NOMO-1 treated with dmso at 0.1 percent for 144 hours (cell line): ENCODE measurements at regions not wholly inside any gene's neighbourhood (a gene's known extent, or its start where the extent isn't known, plus 50 kb on each side); places are given as distances from the start of the nearest gene placed in this dataset.
A peak's percentile ranks its signal among the peaks of the same experiment; 100 is the strongest.

Source experiments
- DNase-seq: peaks from one replicate; lab custom pipeline; 2025; ENCODE audit not compliant: unreplicated experiment; lab: John Stamatoyannopoulos, UW

GRCh38 chr4:24172406-24172805 is 282.6 kb upstream of the PPARGC1A start:
- DNase-seq = no peak

GRCh38 chr4:24169956-24170355 is 280.1 kb upstream of the PPARGC1A start:
- no peak for DNase-seq

DNA sequence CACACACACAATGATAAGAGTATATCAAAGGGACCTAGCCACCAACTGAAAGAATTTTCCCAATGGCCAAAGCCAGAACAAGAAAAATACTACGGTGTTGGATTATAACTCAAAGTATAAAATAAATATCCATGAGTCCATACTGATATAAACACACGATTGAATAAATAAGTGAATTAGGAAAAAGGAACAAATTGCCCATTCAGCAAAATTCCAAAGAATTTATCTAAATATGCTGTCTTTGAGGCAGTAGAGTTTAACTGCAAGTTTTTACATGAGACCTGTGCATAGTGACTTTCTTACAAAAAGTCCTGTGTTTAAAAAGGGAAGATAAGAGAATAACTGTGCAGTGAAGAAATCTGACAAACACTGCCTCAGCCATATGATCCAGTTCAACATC is 278.8 kb upstream of the PPARGC1A start:
- DNase-seq = no peak

GRCh38 chr4:24166501-24166900 is 276.7 kb upstream of the PPARGC1A start:
- no peak for DNase-seq

GRCh38 chr4:24164797-24165196 is 274.9 kb upstream of the PPARGC1A start:
- DNase-seq = no peak

DNA sequence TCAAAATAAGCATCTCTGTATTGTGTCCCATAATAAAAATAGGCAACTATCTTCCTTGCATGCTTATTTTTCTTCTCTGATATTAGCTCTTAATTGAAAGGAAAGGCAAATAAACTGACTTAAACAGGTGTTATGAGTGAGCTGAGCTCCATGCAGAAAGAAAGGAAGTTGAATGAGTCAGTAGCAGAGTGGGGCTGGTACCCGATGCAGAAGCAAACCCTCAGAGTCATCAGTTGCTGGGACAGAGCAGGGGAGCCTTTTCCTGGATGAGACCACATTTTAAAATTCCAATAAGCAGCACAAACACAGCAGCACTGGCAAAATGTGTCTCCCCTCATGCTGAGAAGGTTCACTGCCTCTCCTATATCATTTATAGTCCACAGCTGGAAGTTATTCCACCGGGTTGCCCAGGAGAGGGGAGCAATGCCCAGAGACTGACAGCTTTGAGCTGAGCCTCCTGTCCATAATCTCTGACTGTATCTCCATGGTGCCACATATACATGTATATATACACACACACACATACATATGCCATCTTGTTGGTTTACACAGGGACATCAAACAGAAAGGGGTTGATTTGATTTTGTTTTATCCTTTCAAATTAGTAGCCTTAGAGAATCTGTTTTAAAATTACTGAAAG is 274.3 kb upstream of the PPARGC1A start:
- DNase-seq = no peak

- no peak for DNase-seq
These were observed 273.5 kb upstream of the PPARGC1A start for GRCh38 chr4:24163314-24163713.

- no peak for DNase-seq
These were observed 270.5 kb upstream of the PPARGC1A start for GRCh38 chr4:24160358-24160757.

DNA sequence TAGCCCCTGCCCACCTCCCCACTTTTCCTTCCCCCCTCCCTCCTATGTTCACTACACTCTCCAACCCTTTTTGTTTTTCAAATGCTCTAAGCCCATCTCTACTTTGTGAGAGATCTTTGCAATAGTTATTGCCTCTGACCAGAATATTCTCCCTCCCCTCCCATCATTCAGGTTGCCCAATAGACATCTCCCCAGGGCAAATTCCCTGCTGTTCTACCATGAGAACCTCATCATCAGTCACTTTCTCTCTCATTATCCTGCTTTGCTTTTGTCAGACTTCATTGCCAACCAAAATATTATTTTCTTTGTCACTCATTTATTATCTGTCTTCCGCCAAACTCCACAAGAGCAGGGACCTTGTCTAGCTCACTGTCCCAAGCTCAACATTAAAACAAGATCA is 268.2 kb upstream of the PPARGC1A start:
- no peak for DNase-seq

DNA sequence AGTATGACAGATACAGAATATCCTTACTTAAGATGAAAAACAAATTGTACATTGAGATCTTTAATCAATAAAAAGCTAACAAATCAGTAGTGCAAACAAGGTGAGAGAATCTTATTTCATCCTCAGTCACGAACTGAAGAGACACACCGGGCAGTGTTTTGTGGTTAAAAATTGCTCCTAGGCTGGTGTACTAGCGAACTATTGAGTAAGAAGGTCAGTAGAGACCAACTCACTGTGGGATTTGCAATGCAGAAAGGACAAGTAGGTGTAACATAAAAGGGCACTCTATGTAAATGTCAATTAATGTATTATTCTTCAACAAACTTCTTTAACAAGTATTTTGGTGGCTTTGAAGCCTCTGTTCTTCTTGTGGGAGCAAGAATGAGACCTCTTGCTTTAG is 260.2 kb upstream of the PPARGC1A start:
- no peak for DNase-seq

DNA sequence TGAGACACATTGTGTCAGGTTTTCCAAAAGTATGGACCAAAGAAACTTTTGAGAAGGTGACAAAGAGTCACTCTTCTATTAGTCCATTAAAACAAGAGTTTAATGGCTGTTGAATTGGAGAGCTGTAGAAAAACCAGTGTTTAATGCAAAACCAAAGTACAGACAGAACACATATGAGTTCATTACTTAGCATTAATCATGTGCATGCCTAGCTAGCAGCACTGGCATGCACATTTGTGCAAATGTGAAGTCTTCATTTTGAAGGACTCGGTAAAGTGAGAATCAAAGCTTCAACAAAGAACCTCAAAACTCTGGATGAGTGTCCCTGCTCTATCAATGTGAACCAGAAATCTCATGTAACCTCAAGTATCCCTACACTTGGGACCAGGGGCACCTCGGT is 256.3 kb upstream of the PPARGC1A start:
- DNase-seq = no peak

GRCh38 chr4:24145591-24145990 is 255.7 kb upstream of the PPARGC1A start:
- DNase-seq = no peak

DNA sequence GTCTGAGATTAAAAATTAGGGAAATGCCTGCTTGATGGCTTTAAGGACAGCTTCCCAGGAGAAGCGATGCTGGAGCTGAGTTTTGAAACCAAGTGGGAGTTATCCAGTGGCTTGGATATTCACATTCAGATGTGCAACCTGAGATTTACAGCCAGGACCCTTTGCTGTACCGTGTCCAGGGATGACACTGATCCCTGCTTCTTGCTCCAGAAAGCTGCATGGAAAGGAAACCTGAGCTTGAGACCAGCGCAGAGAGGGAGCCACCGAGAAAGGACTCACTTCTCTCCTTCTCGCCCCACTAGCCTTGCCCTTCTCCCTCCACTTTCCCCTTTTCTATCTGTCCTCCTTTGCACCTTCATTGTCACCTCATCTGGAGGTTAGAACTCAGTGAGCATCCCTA is 254.5 kb upstream of the PPARGC1A start:
- DNase-seq = no peak

DNA sequence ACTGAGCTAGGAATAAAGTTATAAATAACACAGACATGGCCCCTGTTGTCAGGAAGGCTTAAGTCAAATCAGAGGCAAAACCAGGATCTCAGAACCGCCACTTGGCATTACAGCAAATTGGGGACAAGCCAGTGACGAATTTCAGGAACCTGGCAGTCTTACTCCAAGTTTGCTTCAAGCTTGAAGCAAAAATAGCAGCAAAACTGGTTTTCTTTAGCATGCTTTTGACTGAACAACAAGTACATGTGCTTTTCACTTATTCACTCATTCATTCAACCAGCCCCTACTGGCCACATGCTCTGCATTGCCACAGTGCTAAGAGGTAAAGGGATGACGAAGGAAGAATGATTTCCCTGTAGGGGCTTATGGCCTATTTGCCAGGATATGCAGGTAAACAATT is 253.9 kb upstream of the PPARGC1A start:
- no peak for DNase-seq

DNA sequence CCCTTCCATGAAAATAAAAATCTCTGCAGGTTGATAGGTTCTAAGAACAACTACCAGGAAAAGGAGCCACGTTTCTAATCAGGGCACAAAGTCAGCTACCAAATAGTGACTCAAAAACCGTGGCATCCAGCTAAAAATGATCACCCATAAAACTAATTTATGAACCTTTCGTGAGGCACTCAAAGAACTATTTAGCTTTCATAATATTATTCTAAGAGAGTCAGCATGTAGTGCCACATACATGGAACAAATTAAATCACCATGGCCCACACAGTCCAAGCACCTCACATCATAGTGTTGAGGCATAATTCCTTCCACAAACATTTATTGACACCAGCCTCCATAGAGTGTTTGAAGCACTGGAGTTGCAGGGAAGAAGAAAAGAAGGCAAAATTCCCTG is 252.0 kb upstream of the PPARGC1A start:
- no peak for DNase-seq

DNA sequence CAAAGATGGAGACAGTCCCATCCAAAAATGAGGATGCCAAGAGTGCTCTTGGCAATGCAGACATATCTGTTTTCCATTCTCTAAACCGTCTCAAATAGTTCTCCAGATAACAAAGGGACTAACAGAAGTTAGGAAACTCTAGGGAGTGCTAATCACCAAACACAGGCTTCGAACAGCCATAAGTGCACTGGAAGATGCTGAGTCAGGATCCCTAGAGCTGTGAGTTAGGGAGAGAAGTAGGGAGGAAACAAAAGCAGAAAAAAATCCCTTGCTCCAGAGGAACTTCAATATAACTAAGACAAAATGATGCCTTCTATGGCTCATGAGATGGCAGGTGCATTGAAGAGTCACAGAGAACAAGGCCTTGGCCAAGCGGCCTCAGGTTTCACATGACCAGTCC is 251.0 kb upstream of the PPARGC1A start:
- DNase-seq = no peak

DNA sequence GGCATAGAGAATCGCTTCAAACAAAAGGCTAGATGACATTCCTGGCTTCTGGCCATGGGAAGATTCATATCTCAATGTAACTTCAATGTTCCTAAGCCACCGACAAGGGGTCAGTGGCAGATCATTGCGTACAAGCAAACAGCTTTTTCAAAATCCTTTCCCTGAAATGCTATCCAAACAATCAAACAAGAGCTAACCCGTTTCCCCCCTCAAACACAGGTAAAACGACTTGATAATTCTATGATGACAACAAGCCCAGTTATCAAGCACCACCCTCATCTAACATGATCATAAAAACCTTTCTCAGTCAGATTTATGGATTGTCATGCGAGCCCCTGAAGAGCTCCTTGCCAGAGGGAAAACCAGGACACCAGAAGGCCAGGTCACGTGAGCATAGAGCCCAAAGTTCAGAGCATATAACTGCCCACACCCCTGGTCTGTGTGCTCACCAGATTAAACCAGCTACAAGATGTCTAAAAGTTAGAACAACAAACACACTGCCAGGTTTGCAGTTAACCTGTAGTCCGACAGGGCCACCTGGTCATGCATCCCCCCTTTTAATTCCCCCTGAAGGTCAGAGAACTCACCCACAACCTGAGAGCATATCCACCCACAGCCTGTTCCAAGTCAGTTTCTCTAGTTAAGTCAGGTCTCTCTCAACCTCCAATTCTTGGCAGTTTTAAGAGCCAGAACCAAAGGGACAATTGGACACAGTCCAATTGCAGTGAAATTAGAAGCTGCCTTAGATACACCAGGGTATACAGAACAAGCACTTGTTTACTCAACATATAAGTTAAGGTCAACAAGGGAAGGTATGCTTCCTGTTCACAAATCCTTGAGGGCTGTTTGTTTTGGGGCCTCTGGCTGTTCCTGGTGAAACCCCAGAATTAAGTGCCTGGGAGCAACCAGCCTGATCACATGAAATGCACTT is 248.1 kb upstream of the PPARGC1A start:
- DNase-seq = no peak

- DNase-seq = no peak
These were observed 242.3 kb upstream of the PPARGC1A start for GRCh38 chr4:24131954-24132673.

- peak; percentile 78 for DNase-seq
These were observed 240.8 kb upstream of the PPARGC1A start for GRCh38 chr4:24130637-24131036.

GRCh38 chr4:24126776-24127175 is 236.9 kb upstream of the PPARGC1A start:
- DNase-seq = no peak

DNA sequence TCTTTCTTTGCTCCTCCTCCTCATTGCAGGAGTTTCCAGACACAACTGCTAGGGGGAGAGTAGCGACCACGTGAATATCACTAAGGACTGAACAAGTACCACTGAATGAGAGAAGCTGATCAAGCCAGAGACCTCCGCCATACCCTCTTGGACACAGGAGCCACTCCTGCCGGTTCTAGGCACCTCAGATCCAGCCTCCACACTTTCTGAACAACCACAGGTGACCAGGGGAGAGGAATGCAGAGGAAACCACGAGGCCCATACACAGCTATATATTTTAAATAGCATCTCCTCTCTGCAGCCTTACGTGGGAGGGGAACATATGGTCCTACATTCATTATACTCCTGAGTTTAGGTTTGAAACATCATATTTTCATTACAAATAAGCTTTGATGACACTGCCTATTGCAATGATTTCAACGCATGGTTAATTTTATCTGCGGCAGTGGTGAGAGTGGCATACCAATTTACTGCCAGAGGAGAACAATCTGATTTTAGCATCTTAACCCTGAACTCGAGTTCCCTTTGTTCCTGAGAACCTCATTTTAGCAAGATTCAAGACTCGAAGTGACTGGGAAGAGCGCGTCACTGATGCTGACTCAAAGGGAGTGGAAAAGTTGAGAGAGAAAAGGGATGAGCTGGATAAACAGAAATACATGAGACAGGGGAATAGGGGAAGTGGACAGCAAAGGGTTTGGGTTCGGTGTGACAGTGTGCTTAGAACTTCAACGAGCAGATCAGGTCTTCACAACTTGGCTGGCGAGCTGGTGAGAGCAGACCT is 231.7 kb upstream of the PPARGC1A start:
- DNase-seq = no peak
